Retina (tissue), 1 donor: ENCODE measurements at regions not wholly inside any gene's neighbourhood (a gene's known extent, or its start where the extent isn't known, plus 50 kb on each side); places are given as distances from the start of the nearest gene placed in this dataset.
A peak's percentile ranks its signal among the peaks of the same experiment; 100 is the strongest.
"Not testable (repeated sequence)": the region's sequence is repeated elsewhere in the genome, so short reads cannot be mapped to it uniquely, and the experiment has no call there.

Source experiments
- DNase-seq: peaks from one replicate; pipeline ENCODE4 v3.0.0-alpha.2; 2016

DNA sequence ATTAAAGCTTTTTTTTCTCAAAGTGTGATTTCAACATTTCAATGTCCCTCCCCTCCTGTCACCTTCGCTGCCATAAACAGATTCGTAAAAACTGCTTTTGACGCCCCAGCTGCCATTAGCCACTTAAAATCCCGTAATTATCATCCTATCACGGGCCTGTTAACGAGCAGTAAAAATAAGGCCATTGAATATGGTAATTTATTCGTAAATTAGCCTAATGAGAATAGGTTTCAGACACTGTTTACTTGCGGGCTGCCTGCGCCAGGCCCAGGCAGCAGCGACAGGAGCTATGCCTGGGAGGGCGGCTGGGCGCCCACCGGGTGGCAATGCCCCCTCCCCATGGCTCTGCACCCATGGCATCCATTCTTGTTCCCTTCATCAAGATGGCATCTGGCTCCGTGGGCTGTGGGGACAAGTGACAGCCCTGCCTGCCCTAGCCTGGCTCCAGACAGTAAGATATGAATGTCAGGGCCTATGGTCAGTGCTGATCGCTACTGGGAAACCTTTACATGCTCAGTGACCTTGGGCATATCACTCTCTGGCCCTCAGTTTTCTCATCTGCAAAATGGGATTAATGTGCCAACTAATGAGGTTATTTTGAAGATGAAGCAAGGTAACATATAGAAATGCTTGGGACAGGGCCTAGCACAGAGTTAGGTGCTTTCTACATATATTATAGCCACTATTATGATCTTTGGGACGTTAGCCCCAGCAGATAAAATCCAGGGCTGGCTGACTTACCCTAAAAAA is 500.8 kb downstream of the MN1 start:
- no peak for DNase-seq

DNA sequence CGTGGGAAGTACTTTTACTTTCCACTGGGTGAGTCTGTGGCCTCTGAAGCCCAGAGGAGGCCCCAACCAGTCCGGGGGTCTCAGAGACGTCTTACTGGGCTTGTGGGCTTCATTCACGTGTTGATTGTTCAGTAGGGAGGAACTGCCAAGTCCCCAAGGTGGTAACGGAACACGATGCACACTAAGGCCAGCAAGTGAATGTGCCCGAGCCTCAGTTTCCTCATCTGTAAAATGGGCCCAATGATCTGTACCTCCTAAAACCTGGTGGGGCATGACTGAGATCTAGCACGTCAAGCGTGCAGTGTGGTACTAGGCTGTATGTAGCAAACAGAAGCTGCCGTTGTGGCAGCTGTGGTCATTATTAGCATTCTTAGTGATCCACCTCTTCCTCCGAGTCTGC is 499.1 kb downstream of the MN1 start:
- DNase-seq = no peak

DNA sequence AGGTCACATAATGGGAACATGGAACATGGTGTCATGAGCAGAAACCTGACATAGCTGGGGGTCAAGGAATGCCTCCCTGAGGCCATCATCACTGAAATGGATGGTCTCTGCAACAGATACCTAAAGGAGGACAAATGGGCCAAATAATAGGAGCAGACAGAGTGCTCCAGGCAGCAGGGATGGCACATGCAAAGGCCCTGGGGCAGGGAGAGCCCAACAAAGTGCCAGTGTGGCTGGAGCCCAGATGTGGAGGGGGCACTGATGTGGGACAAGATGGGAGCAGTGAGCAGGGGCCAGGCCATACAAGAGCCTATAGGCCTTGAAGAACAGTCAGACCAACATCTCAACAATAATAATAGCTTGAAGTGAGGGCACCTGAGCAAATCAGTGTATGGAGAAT is 497.8 kb downstream of the MN1 start:
- no peak for DNase-seq

DNA sequence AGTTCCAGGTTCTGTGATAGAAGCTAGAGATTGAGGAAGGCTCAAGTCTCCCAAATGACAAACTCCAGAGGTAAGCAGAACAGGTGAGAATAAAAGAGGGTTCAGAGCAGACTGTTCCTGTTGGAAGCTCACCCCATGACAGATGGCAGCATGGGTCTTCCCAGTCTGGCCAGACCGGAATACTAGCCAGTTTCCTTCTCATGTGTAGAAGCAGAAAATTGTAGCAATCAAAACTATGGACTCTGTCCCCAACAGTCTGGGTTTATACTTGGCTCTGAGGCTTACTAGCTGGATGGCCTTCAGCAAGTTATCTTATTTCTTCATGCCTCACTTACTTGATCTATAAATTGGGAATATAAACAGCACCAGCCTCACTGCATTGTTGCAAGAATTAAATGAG is 494.8 kb downstream of the MN1 start:
- no peak for DNase-seq

DNA sequence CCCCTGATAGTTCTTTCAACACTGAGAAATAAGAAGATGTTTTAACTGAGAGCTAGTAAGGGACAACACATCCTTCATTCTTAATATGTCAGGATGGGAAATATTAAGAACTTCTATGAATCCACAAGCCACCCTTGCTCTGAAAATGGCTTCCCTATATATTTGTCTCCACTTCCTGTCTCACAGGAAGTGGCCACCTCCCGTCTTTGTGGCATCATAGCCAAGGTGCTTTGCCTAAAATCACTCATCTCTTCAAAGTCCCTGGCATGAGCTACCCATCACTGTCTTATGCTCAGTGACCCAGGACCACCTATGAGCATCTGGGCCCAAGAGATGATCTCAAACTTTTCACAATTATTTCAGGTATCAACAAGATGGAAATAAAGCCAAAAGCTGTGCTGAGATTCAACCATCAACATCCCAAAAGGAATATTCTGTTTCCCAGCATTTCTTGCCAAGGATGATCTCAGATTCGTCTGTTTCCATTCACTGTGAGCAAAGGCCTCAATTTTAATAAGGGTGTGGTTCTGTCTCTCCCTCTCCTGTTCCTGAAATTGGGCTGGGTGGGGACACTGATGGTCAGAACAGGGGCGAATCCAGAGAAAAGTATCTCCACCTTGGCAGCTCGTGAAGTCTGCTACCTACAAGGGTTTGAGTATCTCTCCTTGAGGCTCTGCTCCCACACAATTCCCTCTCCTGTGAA is 493.9 kb downstream of the MN1 start:
- DNase-seq = no peak

DNA sequence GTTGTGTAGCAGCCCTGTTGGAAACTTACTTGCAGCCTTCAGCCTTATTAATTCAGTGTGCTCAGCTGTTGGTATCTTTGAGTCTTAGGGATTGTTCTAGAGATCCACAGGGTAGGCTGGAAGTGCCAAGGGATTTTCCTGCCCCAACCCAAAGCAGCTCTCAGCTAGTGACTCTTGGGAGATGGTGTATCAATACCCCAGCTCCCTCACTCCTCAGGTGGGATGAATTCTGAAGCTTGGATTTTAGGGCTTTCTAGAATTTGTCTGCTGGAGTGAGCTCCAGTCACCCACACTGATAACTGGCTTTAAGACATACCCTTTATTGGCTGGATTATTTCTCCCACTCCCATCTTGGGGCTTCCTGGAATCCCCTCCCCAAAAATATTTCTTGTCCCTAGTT is 493.0 kb downstream of the MN1 start:
- DNase-seq = no peak

DNA sequence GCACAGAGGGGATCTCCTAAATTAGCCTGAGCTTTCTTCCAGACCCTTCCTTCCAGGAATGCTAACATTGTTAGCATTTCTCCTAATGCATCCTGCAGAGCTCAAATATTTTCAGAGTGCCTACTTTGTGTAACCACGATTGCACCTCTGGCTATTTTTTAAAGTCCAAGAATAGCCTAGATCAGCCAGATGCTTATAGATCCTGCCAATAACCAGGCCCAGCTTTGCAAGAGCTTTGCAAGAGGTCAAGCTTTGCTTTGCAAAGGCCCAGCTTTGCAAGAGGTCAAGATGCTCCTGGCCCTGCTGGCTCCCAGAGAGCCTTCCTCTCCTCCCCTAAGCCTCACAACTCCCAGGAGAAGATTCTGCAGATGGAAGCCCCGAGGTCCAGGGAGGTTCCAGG is 491.9 kb downstream of the MN1 start:
- DNase-seq = no peak

DNA sequence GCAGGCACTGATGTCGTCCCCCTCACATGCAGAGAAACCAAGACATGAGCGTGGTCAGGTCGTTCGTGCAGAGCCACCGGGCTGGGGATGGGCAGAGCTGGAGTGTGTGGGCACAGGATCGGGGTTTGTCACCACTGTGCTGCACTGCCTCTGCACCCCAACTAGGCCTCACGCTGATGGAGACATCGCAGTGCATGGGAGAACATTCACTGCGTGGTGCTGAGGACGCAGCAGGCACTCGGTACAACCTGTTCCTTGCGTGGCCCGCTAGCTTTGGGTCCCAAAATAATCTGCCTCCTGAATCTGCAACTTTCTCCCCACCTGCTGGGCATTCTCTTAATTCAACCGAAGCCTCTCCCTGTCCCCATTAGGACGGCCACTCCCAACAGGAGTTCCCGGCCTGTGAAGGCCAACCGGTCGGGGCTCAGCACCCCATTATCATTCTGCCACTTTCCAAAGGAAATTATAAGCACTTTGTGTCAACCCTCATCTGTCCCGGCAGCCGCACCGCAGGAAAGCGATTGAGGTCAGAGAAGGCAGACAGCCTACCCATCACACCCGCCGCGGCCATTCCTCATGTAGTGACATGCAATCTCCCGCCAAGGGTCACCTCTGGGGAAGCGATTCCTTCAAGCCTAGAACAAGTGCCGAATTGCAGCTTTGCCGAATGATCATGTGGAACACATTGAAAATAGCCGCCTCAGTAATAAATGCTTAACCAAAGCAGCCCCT is 490.4 kb downstream of the MN1 start:
- peak; percentile 78 for DNase-seq

DNA sequence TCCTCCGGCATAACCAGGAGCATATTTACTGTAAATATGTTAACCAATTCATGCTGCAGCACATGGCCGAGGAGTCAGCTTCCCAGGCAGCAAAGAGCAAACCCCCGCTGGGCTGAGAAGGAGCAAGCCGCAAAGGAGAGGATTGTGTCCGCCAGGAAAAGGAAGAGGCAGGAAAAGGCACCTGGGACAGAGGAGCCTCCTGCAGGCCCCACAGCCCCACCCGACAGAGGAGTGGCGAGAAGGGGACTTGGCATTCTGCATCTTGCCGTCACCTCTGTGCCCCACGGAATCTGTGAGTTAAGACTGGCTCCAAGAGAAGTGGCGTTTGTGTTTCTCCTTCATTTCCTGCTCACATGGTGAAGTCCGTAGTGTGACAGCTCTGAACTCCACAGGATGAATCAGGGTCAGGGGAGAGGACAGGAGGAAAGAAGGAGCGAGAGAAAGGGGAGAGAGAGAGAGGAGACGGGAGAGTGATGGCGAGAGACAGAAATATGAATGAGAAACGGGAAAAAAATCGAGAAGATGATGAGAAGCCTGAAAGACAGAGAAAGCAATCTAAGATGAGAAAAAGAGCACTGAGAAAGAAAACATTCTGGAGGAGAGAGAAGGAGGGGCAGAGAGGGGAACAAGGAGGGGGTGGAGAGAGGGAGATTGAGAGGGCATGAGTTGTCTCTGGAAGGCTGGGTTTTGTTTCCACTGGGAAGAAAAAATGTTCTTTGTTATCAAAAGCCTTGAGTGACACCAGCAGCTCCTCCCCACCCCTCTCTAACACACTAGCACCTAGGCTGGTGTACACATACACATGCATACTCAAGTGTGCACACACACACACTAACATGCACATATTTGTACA is 489.6 kb downstream of the MN1 start:
- DNase-seq = peak; percentile 79

DNA sequence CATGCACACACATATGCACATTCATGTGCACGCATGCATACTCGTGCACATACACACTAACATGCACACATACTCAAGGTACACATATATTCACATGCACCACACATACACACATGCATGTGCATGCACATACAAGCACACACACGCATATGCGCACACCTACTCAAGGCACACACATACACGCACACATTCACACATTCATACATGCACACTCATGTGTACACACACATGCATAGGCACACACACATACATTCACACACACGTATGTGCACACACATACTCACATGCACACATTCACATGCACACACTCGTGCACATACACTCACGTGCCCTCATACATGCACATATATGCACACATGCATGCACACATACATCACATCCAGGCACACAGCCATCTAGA is 489.0 kb downstream of the MN1 start:
- no peak for DNase-seq

DNA sequence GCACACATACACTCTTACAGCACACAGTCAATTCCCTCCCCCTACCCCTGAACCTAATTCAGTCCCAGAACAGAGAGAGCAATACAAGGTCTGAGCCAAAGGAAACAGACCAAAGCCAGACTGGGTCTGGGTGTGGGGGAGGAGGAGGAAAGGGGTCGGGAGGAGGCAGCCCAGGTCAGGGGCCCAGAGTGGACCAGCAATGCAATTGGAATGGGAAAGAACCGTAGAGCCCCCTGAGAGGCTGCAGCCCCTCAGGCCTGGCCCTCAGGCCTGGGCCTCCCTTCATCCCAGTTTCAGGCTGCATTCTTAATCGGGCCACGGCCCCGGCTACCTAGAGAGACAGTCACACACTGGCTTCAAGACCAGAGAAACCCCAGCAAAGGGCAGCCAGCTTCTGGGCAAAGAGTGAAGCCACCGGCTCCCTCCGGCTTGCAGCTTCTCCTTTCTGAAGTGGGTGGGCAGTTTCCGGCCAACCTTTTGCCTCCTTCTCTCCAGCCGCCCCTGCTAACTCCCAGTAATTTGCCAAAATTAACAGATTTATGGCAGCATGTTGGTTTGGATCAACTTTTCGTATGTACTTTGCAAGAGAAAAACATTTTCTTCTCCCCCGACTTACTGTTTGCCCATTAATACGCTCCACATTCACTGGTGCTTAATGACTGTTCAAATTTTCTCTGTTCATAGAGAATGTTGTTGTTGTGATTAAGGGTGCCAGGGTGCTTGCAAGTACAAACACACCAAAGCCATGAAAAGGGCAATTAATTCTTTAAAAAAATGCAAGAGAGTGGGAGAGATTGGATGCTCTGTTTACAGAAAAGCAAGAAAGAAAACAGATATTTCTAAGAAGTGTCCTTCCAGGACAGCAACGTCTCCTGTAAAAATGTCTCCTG is 488.3 kb downstream of the MN1 start:
- DNase-seq = no peak

DNA sequence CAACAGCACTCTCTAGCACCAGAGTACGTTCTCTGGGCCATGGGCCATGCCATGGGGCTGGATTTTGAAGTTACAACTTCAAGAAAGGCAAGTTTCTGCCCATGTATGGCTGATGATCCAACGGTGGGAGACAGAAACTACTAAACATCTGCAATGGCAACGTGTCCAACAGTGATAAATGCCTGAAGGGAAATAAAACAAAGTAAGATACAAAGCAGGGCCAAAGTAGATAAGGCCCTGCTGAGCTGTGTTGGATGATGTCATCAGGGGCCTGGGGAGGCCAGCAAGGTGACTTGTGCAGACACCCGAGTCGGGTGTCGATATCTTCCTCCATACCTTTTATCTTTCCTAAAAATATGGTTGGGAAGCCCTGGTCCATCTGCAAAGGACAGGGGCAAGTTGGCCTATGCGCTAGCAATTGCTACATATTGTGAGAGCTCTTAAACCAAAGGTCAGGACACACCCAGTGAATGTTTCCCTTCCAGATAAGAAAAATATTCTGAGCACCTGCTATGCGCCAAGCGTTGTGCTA is 487.2 kb downstream of the MN1 start:
- no peak for DNase-seq

DNA sequence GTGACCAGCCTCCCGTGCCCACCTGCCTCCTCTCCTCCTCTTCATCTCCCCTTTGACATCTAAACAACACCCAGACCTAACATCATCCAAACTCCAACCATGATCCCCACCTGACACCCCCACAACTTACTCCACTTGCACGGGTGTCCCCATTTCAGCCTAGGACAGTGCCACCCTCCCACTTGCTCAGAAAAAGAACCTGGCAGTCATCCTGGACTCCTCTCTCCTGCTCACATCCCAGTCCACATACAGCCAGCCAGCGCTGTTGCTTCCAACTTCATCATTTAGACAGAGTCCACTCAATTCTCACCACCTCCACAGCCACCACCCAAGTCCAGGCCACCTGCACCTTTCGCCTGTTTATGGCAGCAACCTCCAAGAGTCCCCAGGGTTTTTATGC is 485.7 kb downstream of the MN1 start:
- DNase-seq = no peak

DNA sequence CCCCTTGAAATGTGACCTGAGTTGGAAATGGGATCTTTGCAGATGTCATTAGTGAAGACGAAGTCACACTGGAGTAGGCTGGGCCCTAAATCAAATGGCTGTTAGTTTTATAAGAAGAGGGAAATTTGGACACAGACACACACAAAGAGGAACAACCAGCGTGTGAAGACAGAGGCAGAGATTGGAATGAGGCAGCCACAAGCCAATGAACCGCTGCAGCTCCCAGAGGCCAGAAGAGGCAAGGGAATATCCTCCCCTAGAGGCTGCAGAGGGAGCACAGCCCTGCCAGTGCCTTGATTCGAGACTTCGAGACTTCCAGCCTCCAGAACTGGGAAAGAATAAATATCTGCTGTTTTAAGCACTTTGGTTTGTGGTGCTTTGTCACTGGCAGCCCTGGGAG is 484.5 kb downstream of the MN1 start:
- no peak for DNase-seq

DNA sequence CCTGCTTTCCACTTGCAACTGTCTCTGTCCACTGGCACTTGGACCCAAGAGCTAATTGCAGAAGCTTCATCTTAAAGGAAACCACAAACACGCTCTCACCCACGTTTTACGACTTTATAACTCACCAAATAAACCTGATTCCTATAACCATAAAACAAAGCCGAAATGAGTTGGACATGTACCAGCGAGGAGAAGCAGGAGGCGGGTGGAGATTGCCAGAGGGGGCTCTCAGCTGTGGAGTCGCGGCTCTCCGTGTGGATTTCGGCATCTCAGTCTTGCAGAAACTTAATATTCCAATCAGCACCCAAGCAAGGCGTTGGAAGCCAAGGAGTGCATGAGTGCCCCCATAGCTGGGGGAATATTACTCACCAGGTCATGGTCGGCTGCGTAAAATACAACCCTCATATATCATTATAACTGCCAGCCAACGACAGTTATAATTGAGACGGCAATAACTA is 483.6 kb downstream of the MN1 start:
- DNase-seq = no peak

DNA sequence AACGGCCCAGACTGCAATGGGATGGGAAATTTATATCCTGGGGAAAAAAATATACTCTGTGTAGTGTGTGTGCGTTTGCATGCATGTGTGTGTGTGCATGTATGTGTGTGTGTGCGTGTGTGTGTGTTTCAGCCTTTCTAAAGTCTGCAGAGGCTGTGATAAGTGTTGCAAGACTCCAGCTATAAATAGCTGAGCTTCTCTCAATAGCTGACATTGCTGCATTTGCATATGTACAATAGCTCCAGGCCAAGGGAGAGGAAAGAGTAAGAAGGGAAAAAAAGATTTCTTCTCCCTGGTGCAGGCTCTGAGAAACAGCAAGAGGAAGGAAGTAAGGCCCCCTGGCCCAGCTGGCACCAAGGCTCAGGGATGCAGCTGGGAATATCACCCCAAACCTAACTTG is 483.0 kb downstream of the MN1 start:
- DNase-seq = no peak

DNA sequence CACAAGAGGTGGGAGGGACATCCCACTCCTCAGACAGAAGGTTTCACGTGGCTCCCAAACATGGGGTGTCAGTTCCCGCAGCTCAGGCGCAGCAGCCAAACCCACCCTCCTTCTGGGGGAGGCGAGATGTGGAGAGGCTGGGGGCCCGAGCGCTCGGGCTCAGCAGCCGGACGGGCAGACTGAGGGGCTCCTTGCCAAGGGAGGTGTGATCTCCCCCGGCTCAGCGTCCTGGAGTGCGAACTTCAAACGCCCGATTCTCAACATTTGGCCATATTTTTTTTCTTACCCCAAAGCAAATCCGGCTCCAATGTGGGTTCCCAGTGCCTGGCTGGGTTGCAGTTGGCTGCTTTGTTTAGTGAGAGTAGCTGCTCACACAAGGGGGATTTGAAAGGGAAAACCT is 477.9 kb downstream of the MN1 start:
- DNase-seq = no peak

DNA sequence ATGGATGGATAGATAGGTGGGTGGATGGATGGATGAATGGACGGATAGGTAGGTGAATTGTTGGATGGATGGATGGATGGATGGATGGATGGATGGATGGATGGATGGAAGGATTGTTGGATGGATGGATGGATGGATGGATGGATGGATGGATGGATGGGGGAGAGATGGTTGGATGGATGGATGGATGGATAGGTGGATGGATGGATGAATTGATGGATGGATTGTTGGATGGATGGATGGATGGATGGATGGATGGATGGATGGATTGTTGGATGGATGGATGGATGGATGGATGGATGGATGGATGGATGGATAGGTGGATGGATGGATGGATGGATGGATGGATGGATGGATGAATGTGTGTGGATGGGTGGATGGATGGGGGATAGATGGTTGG is 476.6 kb downstream of the MN1 start:
- DNase-seq = not testable (repeated sequence)

DNA sequence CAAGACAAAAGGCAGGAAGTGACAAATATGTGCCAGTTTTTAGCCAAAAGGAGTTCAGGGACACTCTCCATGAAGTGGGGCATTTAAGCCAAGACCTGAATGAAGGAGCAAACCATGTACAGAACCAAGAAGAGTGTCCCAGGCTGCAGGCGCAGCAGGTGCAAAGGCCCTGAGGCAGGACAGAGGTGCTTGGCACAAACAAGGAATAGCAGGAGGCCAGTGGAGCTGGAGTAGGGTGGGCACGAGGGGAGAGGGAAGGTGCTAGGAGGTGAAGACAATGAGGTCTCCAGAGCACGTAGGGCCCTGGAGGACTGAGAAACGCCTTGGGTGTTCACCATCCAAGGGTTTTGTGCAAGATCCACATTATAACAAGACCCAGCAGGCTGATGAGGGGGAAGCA is 474.1 kb downstream of the MN1 start:
- DNase-seq = no peak

DNA sequence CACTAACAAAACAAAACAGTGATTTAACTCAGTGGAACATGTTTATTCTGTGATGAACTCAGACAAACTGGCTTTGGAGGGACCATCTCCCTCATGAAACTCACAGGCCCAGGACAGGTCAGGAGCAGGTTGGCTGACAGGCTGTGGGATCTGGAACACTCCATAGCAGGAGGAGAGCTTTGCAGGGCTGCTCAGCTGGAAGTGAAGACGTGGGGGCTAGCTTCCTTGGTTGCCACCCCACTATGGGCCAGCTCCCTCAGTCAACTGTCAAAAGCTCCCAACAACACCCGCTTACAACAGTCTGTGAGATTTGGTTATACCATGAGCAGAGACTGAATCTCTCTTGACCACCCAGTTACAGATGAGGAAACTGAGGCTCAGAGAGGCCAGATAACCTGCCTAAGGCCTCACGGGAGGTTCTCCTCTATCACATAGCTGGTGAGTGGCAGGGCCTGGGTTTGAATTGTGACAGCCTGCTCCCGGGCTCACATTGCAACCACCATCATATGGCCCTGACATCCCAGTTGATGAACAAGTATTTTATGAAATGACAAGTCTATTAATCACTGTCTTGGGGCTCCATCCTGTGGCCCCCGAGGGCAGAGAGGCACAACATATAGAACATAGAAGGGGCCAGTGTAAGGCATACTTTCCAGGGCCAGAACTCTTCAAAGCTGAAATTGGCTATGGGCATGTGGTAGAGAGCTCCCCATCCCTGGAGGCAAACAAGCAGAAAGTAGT is 473.4 kb downstream of the MN1 start:
- no peak for DNase-seq
